ENCODE measurements at regions not wholly inside any gene's neighbourhood (a gene's known extent, or its start where the extent isn't known, plus 50 kb on each side); places are given as distances from the start of the nearest gene placed in this dataset.

GRCh38 chr4:121243485-121243884 is 79.4 kb upstream of the TNIP3 start:
- TF ChIP-seq, protein P1, sequence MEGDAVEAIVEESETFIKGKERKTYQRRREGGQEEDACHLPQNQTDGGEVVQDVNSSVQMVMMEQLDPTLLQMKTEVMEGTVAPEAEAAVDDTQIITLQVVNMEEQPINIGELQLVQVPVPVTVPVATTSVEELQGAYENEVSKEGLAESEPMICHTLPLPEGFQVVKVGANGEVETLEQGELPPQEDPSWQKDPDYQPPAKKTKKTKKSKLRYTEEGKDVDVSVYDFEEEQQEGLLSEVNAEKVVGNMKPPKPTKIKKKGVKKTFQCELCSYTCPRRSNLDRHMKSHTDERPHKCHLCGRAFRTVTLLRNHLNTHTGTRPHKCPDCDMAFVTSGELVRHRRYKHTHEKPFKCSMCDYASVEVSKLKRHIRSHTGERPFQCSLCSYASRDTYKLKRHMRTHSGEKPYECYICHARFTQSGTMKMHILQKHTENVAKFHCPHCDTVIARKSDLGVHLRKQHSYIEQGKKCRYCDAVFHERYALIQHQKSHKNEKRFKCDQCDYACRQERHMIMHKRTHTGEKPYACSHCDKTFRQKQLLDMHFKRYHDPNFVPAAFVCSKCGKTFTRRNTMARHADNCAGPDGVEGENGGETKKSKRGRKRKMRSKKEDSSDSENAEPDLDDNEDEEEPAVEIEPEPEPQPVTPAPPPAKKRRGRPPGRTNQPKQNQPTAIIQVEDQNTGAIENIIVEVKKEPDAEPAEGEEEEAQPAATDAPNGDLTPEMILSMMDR (IDR thresholded peaks at IDR 0.05) = no peak
- TF ChIP-seq POLR2A (IDR thresholded peaks at IDR 0.05) = no peak

Measured in tibial nerve (tissue), 3 donors.